Vagina (tissue), 1 donor: ENCODE measurements at regions not wholly inside any gene's neighbourhood (a gene's known extent, or its start where the extent isn't known, plus 50 kb on each side); places are given as distances from the start of the nearest gene placed in this dataset. TPM values are rescaled to one million over a fixed set of nuclear protein-coding genes. Genes with fewer than 3 reads are reported as not detected.

ENCODE experiments used
- small RNA-seq: library from RNA; depleted of rRNA; stranded (forward); fragments of <200 nt; gene quantifications from one replicate; pipeline ENCODE3, GENCODE V24; 2016

Small RNA genes lying in the stretch of these regions (small RNA-seq; reads per million reads assigned to genes)
- gene AL161935.2, result not detected
